Omental fat pad (tissue), 3 donors: ENCODE measurements at regions not wholly inside any gene's neighbourhood (a gene's known extent, or its start where the extent isn't known, plus 50 kb on each side); places are given as distances from the start of the nearest gene placed in this dataset.

ENCODE experiments used
- ATAC-seq: fragments of 150-250 bp; one replicate; pipeline ENCODE4 v1.9.1; 2016; ENCODE audit warnings: mild to moderate bottlenecking, moderate library complexity; ENCODE audit not compliant: low FRiP score
- DNase-seq: peaks from one replicate; pipeline ENCODE4 v3.0.0-alpha.2; 2019; ENCODE audit warnings: low spot score
- TF ChIP-seq, protein P1 (sequence below), 3 donors: fragments of 450-650 bp; IDR thresholded peaks; one replicate each; pipeline ENCODE4 v1.5.1; 2016 to 2017; ENCODE audit warnings: antibody characterized with exemption in 3 of 3, mild to moderate bottlenecking in 3 of 3, moderate library complexity in 2 of 3

DNA sequence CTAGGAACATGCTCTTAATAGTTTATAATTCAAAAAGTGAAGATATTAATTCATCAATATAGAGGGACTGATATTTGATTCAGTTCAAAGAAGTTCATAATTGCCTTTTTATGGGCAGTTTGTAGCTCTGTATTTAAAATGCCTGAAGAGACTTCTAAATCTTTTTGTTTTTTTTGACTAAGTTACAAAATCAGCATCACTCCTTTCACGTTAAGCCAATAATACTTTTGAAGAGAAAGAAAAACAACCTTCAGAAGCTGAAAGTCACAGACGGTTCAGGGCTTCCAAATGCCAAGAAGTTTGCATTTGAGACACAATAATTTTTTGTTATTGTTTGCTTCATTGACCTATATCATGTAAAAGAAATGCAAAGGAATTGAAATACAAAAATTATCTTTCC, 394.6 kb upstream of the NR2F2 start:
- no peak for DNase-seq
- TF ChIP-seq, protein P1, sequence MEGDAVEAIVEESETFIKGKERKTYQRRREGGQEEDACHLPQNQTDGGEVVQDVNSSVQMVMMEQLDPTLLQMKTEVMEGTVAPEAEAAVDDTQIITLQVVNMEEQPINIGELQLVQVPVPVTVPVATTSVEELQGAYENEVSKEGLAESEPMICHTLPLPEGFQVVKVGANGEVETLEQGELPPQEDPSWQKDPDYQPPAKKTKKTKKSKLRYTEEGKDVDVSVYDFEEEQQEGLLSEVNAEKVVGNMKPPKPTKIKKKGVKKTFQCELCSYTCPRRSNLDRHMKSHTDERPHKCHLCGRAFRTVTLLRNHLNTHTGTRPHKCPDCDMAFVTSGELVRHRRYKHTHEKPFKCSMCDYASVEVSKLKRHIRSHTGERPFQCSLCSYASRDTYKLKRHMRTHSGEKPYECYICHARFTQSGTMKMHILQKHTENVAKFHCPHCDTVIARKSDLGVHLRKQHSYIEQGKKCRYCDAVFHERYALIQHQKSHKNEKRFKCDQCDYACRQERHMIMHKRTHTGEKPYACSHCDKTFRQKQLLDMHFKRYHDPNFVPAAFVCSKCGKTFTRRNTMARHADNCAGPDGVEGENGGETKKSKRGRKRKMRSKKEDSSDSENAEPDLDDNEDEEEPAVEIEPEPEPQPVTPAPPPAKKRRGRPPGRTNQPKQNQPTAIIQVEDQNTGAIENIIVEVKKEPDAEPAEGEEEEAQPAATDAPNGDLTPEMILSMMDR (IDR thresholded peaks at IDR 0.05) = no peak
- ATAC-seq = no peak

DNA sequence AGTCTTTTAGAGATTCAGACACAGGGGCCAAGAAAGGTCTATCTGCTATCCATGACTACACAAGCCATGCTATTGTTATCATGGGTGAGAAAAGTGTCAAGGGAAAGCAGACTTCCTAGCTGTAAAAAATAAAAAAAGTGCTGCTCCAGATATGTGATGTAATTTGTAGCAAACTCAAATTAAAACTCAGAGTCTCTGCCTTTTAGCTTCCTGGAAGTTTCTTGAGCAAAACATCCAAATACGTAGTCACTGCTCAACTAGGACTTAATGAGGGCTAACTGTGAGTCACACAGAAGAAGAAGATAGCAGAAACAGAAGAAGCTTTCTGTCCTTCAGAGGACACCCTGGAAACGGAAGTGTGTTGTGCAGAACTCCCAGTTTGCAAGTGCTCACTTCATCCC, 393.4 kb upstream of the NR2F2 start:
- TF ChIP-seq, protein P1 (IDR thresholded peaks at IDR 0.05) = no peak
- ATAC-seq (no peak), DNase-seq (no peak)

DNA sequence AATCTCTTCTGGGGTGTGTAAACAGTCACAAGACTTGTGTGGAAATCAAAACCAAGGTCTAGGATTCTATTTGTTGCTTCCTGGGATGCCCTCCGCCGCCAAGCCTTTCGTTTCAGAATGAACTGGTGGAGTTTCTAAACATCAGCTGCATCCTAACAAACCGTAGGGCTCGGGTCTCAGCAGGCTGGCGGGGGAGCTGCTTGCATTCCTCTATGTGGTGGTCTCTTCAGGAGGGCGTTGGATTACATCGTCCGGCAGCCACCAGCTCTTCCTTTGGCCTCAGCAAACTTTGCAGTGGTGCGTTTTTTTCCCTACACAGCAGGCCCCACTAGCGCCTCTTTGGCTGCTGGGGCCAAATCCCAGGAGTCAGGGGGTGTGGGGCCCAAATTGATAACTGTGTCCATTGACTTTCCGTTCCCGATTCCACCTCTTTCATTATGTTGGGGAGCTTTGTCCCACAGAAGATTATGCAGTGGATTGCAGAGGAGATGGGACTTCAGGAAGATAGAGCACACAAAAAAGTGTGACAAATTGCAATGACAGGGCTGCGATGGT, 390.0 kb upstream of the NR2F2 start:
- TF ChIP-seq, protein P1 (IDR thresholded peaks at IDR 0.05) = no peak
- DNase-seq (no peak), ATAC-seq (no peak)

DNA sequence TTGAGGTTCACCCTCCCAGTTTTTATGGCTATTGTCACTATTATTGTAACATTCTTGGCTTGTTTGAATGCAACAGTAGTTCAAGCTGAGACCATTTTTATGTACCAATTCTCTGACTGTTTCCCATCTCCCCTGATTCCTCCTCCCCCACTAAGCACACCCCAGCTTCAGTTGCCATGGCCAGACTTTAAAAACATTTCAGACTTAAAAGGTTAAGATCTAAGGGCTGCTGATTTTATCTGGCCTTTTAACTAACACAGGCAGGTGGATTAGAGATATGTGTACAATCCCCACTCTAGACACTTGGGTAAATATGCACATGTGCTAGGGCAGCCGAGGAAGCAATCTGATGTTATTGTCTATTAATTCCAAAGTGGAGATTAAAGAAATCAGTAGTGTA, 386.3 kb upstream of the NR2F2 start:
- DNase-seq = no peak
- ATAC-seq = no peak
- TF ChIP-seq, protein P1 (IDR thresholded peaks at IDR 0.05) = no peak

DNA sequence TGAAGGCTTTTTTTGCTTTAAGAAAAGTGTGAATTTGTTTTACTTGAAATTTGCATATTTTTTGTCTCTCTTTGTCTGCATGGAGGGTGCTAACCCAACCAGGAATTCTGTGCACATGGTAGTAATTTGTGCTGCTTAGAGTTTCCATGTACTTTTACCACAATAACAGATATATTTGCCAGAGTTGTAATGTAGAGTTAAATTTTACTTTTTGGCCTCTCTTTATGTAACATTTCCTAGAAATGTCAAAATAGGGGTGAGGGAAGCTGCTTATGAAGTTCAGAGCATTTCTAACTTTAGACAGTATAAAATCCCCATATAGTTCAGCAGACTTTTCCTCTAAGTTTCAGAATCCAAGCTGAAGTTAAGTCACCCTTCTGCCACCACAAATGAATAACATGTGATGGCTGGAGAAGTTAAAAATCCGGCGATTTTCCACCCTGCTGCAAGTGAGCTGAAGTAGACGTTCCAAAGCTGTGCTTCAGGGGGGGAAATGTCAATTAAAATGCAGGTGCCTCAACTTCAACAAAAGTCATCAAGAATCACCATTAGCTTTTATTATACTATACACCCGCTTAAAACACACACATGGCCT, 385.7 kb upstream of the NR2F2 start:
- no peak for ATAC-seq

DNA sequence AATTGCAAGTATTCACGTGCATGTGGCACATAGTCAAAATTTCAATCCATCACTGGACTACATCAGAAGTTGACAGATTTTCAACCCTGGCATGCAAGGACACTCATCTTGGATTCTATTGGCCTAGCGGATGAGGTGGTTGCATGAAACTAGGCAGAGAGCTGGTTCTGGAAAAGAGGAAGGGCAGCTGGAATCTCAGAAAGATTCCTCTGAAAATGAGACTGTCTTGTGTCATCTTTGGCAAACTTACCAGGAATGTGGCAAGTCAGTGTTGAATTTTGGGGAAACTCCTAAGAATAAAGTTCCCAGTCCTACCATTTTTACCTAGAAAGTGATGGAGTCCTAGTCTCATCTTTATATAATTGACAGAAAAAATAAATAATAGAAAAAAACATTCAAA, 384.3 kb upstream of the NR2F2 start:
- TF ChIP-seq, protein P1 (IDR thresholded peaks at IDR 0.05) = no peak
- ATAC-seq (no peak), DNase-seq (no peak)

More for the DNA sequence above, 385.7 kb upstream of the NR2F2 start:
- TF ChIP-seq, protein P1 (IDR thresholded peaks at IDR 0.05) = no peak
- DNase-seq = no peak

DNA sequence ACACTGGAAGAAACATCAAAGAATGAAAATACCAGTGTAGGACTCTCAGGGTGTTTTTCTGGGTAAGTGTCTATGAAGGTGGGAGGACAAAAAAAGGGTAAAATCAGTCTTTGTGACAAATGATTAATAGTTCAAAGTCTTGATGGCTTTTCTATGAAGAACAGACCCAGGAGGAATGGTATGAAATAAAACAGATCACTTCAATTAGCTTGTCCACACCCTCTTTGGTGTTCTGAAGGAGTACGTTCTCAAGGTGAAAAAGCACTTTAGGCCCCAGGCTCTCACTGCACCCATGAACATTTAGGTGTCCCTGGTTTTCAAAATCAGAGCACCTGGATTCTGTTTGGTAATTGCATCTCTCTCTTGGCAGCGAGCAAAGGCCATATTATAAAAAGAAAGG, 383.6 kb upstream of the NR2F2 start:
- ATAC-seq (no peak), DNase-seq (no peak)
- TF ChIP-seq, protein P1 (IDR thresholded peaks at IDR 0.05) = no peak
